SK-N-SH (cell line): ENCODE measurements at regions not wholly inside any gene's neighbourhood (a gene's known extent, or its start where the extent isn't known, plus 50 kb on each side); places are given as distances from the start of the nearest gene placed in this dataset.
"Not testable (repeated sequence)": the region's sequence is repeated elsewhere in the genome, so short reads cannot be mapped to it uniquely, and the experiment has no call there.

ENCODE experiments used
- GABPA ChIP-seq: IDR thresholded peaks from 2 replicates; pipeline ENCODE4 v1.4.0; 2012; ENCODE audit warnings: low read depth, mild to moderate bottlenecking
- NFIC ChIP-seq: IDR thresholded peaks from 2 replicates; pipeline ENCODE4 v1.4.0; 2012; ENCODE audit warnings: borderline replicate concordance
- TF ChIP-seq, protein P1 (sequence below): fragments of 150-350 bp; IDR thresholded peaks from 2 replicates; pipeline ENCODE4 v1.6.1; 2017; ENCODE audit warnings: antibody characterized with exemption, low read length, low read depth, borderline replicate concordance
- TF ChIP-seq, protein P2 (sequence below): fragments of 200-600 bp; sonication (generic); IDR thresholded peaks from 2 replicates; pipeline ENCODE4 v1.6.1; 2017; ENCODE audit warnings: antibody characterized with exemption, mild to moderate bottlenecking, moderate library complexity

- TF ChIP-seq NFIC, GABPA: not testable (repeated sequence)
- TF ChIP-seq, protein P1, sequence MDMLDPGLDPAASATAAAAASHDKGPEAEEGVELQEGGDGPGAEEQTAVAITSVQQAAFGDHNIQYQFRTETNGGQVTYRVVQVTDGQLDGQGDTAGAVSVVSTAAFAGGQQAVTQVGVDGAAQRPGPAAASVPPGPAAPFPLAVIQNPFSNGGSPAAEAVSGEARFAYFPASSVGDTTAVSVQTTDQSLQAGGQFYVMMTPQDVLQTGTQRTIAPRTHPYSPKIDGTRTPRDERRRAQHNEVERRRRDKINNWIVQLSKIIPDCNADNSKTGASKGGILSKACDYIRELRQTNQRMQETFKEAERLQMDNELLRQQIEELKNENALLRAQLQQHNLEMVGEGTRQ, result not testable (repeated sequence)
- TF ChIP-seq, protein P2, sequence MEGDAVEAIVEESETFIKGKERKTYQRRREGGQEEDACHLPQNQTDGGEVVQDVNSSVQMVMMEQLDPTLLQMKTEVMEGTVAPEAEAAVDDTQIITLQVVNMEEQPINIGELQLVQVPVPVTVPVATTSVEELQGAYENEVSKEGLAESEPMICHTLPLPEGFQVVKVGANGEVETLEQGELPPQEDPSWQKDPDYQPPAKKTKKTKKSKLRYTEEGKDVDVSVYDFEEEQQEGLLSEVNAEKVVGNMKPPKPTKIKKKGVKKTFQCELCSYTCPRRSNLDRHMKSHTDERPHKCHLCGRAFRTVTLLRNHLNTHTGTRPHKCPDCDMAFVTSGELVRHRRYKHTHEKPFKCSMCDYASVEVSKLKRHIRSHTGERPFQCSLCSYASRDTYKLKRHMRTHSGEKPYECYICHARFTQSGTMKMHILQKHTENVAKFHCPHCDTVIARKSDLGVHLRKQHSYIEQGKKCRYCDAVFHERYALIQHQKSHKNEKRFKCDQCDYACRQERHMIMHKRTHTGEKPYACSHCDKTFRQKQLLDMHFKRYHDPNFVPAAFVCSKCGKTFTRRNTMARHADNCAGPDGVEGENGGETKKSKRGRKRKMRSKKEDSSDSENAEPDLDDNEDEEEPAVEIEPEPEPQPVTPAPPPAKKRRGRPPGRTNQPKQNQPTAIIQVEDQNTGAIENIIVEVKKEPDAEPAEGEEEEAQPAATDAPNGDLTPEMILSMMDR, result not testable (repeated sequence)
These were observed 1288.5 kb downstream of the RPIA start for GRCh38 chr2:89979826-89980537.
